ENCODE measurements at regions not wholly inside any gene's neighbourhood (a gene's known extent, or its start where the extent isn't known, plus 50 kb on each side); places are given as distances from the start of the nearest gene placed in this dataset.

DNA sequence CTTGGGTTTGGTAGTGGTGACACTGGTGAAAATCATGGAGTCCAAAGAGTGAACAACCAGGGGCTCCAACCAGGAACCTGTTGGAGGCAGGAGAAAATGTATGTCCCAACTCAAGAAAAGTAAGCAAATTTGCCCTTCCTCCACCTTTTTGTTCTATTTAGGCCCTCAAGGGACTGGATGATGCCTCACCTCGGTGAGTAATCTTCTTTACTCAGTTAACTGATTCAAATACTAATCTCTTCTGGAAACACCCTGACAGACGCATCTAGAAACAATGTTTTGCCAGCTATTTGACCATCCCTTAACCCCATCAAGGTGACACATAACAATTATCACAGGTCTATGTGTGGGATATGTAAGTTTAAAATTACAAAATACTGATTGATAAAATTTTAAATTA is 272.4 kb upstream of the FOXG1 start:
- Histone ChIP-seq H4K20me1 (ENCODE audit: control insufficient read depth, insufficient read depth, low read depth, low read length) (no peaks in the 10 kb centered on the region), H3K36me3 (ENCODE audit: control insufficient read depth, low read length) (no peaks in the 10 kb centered on the region), H3K79me2 (ENCODE audit: control insufficient read depth, low read length) (no peaks in the 10 kb centered on the region), H3K4me3 (ENCODE audit: low read length) (no peak overlapping the region), H3K4me1 (ENCODE audit: control insufficient read depth, low read length) (no peaks in the 10 kb centered on the region), H3K9me3 (ENCODE audit: control insufficient read depth, insufficient read depth, low read length) (peaks cover 5% of the 10 kb centered on the region; the same call in 1 of the 2 replicates), H3K27ac (ENCODE audit: low read depth, low read length) (no peak overlapping the region), H3K4me2 (ENCODE audit: low read length) (no peak overlapping the region), H3K27me3 (ENCODE audit: control insufficient read depth, low read length) (no peaks in the 10 kb centered on the region), H3K9me2 (replicated peaks; ENCODE audit: control insufficient read depth, low read length) (no peaks in the 10 kb centered on the region), H3F3A (ENCODE audit: control insufficient read depth, insufficient read depth) (no peaks in the 10 kb centered on the region)
- TF ChIP-seq EZH2phosphoT487 (IDR thresholded peaks at IDR 0.05; ENCODE audit: borderline replicate concordance, low read length) = no peak
- TF ChIP-seq, protein P1, sequence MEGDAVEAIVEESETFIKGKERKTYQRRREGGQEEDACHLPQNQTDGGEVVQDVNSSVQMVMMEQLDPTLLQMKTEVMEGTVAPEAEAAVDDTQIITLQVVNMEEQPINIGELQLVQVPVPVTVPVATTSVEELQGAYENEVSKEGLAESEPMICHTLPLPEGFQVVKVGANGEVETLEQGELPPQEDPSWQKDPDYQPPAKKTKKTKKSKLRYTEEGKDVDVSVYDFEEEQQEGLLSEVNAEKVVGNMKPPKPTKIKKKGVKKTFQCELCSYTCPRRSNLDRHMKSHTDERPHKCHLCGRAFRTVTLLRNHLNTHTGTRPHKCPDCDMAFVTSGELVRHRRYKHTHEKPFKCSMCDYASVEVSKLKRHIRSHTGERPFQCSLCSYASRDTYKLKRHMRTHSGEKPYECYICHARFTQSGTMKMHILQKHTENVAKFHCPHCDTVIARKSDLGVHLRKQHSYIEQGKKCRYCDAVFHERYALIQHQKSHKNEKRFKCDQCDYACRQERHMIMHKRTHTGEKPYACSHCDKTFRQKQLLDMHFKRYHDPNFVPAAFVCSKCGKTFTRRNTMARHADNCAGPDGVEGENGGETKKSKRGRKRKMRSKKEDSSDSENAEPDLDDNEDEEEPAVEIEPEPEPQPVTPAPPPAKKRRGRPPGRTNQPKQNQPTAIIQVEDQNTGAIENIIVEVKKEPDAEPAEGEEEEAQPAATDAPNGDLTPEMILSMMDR (IDR thresholded peaks at IDR 0.05; ENCODE audit: low read depth, low read length, poor library complexity, severe bottlenecking) = no peak

DNA sequence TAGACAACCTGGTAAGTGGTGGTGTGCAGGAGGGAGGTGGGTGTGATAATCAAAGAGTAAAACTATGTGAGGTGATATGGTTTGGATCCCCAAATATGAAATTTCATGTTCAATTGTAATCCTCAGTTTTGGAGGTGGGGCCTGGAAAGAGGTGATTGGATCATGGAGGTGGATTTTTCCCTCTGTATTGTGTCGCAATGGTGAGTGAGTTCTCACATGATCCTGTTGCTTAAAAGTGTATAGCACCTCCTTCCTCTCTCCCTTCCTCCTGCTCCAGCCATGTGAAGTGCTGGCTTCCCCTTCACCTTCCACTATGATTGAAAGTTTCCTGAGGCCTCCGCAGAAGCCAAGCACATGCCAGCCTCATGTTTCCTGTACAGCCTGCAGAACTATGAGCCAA is 270.2 kb upstream of the FOXG1 start:
- no peak overlapping the region for H3K4me3 ChIP-seq (ENCODE audit: low read length)
- no peaks in the 10 kb centered on the region for H3K4me1 ChIP-seq (ENCODE audit: control insufficient read depth, low read length)
- H3K27me3 ChIP-seq (ENCODE audit: control insufficient read depth, low read length) = no peaks in the 10 kb centered on the region
- peaks cover 5% of the 10 kb centered on the region; the same call in 1 of the 2 replicates for H3K9me3 ChIP-seq (ENCODE audit: control insufficient read depth, insufficient read depth, low read length)
- no peak for TF ChIP-seq EZH2phosphoT487 (IDR thresholded peaks at IDR 0.05; ENCODE audit: borderline replicate concordance, low read length)
- TF ChIP-seq, protein P1 (IDR thresholded peaks at IDR 0.05; ENCODE audit: low read depth, low read length, poor library complexity, severe bottlenecking) = no peak
- H3K27ac ChIP-seq (ENCODE audit: low read depth, low read length) = no peak overlapping the region
- no peaks in the 10 kb centered on the region for H3K36me3 ChIP-seq (ENCODE audit: control insufficient read depth, low read length)
- no peaks in the 10 kb centered on the region for H3K79me2 ChIP-seq (ENCODE audit: control insufficient read depth, low read length)
- no peaks in the 10 kb centered on the region for H3K9me2 ChIP-seq (replicated peaks; ENCODE audit: control insufficient read depth, low read length)
- no peaks in the 10 kb centered on the region for H4K20me1 ChIP-seq (ENCODE audit: control insufficient read depth, insufficient read depth, low read depth, low read length)
- H3K4me2 ChIP-seq (ENCODE audit: low read length) = no peak overlapping the region
- no peaks in the 10 kb centered on the region for H3F3A ChIP-seq (ENCODE audit: control insufficient read depth, insufficient read depth)

DNA sequence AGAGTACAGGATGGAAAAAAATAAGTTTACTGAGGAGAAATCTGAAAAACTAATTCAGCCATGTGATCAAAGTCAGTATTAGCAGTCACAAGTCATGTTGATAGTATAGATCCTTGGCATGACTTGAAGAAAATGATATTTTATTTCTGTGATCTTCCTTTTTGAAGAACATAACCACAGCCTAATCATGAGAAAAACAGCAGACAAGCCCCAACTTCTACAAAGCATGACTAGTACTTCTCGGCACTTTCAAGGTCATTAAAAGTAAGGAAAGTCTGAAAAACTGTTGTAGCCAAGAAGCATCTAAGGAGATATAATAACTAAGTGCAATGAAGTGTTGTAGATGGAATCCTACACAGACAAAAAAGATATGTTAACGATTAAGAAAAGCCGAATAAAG is 264.1 kb upstream of the FOXG1 start:
- H3K9me2 ChIP-seq (replicated peaks; ENCODE audit: control insufficient read depth, low read length) = no peaks in the 10 kb centered on the region
- no peak overlapping the region for H3K4me3 ChIP-seq (ENCODE audit: low read length)
- no peaks in the 10 kb centered on the region for H3K79me2 ChIP-seq (ENCODE audit: control insufficient read depth, low read length)
- TF ChIP-seq EZH2phosphoT487 (IDR thresholded peaks at IDR 0.05; ENCODE audit: borderline replicate concordance, low read length) = no peak
- TF ChIP-seq, protein P1 (IDR thresholded peaks at IDR 0.05; ENCODE audit: low read depth, low read length, poor library complexity, severe bottlenecking) = no peak
- no peak overlapping the region for H3K4me2 ChIP-seq (ENCODE audit: low read length)
- no peaks in the 10 kb centered on the region for H3F3A ChIP-seq (ENCODE audit: control insufficient read depth, insufficient read depth)
- no peaks in the 10 kb centered on the region for H3K36me3 ChIP-seq (ENCODE audit: control insufficient read depth, low read length)
- H3K27ac ChIP-seq (ENCODE audit: low read depth, low read length) = no peak overlapping the region
- H4K20me1 ChIP-seq (ENCODE audit: control insufficient read depth, insufficient read depth, low read depth, low read length) = no peaks in the 10 kb centered on the region
- H3K27me3 ChIP-seq (ENCODE audit: control insufficient read depth, low read length) = no peaks in the 10 kb centered on the region
- H3K4me1 ChIP-seq (ENCODE audit: control insufficient read depth, low read length) = no peaks in the 10 kb centered on the region
- H3K9me3 ChIP-seq (ENCODE audit: control insufficient read depth, insufficient read depth, low read length) = no peaks in the 10 kb centered on the region

Measured in DOHH2 (cell line).